ENCODE measurements at regions not wholly inside any gene's neighbourhood (a gene's known extent, or its start where the extent isn't known, plus 50 kb on each side); places are given as distances from the start of the nearest gene placed in this dataset.

- POLR2A ChIA-PET, result no interaction called here
- FAIRE-seq, result no peak
- CTCF ChIA-PET (ENCODE audit: low intra/inter-chr PET ratio, low total read pairs), result interaction anchor here (1.3 kb wide), 1 partner anchor 447 kb away, joined by 6 read pairs; no protein-coding TSS in a partner anchor
Observed at GRCh38 chr11:80155412-80156017, 714.7 kb upstream of the TENM4 start.

More at GRCh38 chr11:80155412-80156017, 714.7 kb upstream of the TENM4 start:
- Histone ChIP-seq H3K9ac (ENCODE audit: insufficient read depth, low read depth, low read length) (no peak overlapping the region), H3K9me3 (ENCODE audit: low read length) (no peaks in the 10 kb centered on the region), H3K4me3 (replicated peaks in 1 of 3; ENCODE audit: insufficient read depth in 1 of 3, low read depth in 2 of 3, low read length in 3 of 3) (no peak overlapping the region), H3K4me2 (ENCODE audit: low read depth, low read length) (no peak overlapping the region), H4K20me1 (ENCODE audit: insufficient read depth, low read length) (no peaks in the 10 kb centered on the region), H3K36me3 (replicated peaks in 1 of 2; ENCODE audit: control insufficient read depth in 1 of 2, insufficient read depth in 2 of 2, low read length in 2 of 2) (no peaks in the 10 kb centered on the region), H2AFZ (ENCODE audit: low read length) (no peak overlapping the region), H3K79me2 (ENCODE audit: insufficient read depth, low read length) (no peaks in the 10 kb centered on the region), H3K4me1 (ENCODE audit: insufficient read depth, low read length) (no peaks in the 10 kb centered on the region), H3K27ac (ENCODE audit: extremely low read length, insufficient read depth, low read length) (no peak overlapping the region), H3K27me3 (ENCODE audit: control insufficient read depth in 1 of 2, insufficient read depth in 2 of 2, low read length in 2 of 2) (no peaks in the 10 kb centered on the region)
- ATAC-seq (peak; percentile 69), DNase-seq (ENCODE audit: low spot score) (peak; percentile 21)
- intact Hi-C loops (cut with micrococcal nuclease; ENCODE audit: unreplicated experiment) (loop anchor here (1.0 to 10.0 kb wide), 4 partner anchors 447 to 1511 kb away; no protein-coding TSS in a partner anchor), in situ Hi-C loops (cut with HindIII; ENCODE audit: extremely low pct_ligation_motif_present, low pct_unique_long_range_greater_than_20kb) (loop anchor here (25.0 kb wide), 1 partner anchor 443 kb away; no protein-coding TSS in a partner anchor)
- TF ChIP-seq YY1 (IDR thresholded peaks at IDR 0.05; ENCODE audit: insufficient read depth, insufficient replicate concordance, low read depth, low read length), result peak; percentile 44
- no peak for TF ChIP-seq ZMYM3 (CRISPR knock-in tag; IDR thresholded peaks at IDR 0.05)
- peak; percentile 16; the same call in 1 of the 2 replicates for TF ChIP-seq SMC3 (IDR thresholded peaks at IDR 0.05; ENCODE audit: low read length)
- TF ChIP-seq HMG20B (CRISPR knock-in tag; conservative IDR thresholded peaks at IDR 0.05), result no peak
- no peak for TF ChIP-seq ETS1 (CRISPR knock-in tag; IDR thresholded peaks at IDR 0.05)
- TF ChIP-seq CTCF (CRISPR knock-in tag; IDR thresholded peaks at IDR 0.05), result peak; percentile 42
- no peak for TF ChIP-seq CC2D1A (CRISPR knock-in tag; IDR thresholded peaks at IDR 0.05)
- no peak for TF ChIP-seq SRSF4 (IDR thresholded peaks at IDR 0.05; ENCODE audit: low read depth, low read length, poor library complexity, severe bottlenecking)
- peak; percentile 41 for TF ChIP-seq STAG1 (CRISPR knock-in tag; IDR thresholded peaks at IDR 0.05)
- no peak for TF ChIP-seq ZNF12 (CRISPR knock-in tag; IDR thresholded peaks at IDR 0.05)
- no peak for TF ChIP-seq MBNL3 (CRISPR knock-in tag; conservative IDR thresholded peaks at IDR 0.05)
- WGBS (ENCODE audit: low lambda C conversion rate), result 3% methylated on average over 4 of the region's 4 CpGs
- no TSS peak for BruUV-seq (replicated peaks)
